SK-N-SH treated with all-trans-retinoic acid at 6 μM for 48 hours (cell line): ENCODE measurements at regions not wholly inside any gene's neighbourhood (a gene's known extent, or its start where the extent isn't known, plus 50 kb on each side); places are given as distances from the start of the nearest gene placed in this dataset.

Experiments used
- ATAC-seq: fragments of 200-7000 bp; cut with Tn5 transposase; 3 replicates; pipeline ENCODE4 v1.9.1; 2020; ENCODE audit warnings: mild to moderate bottlenecking, moderate library complexity
- ARNTL ChIP-seq: fragments of 450-650 bp; formaldehyde crosslinking; IDR thresholded peaks from 2 replicates; pipeline ENCODE4 v1.5.0; 2020; ENCODE audit warnings: low read depth, mild to moderate bottlenecking, moderate library complexity, borderline replicate concordance
- BACH2 ChIP-seq: fragments of 250-450 bp; sonication (Bioruptor Pico); IDR thresholded peaks from 2 replicates; pipeline ENCODE4 v1.9.0; 2021; ENCODE audit warnings: mild to moderate bottlenecking, borderline replicate concordance
- ESRRG ChIP-seq: fragments of 250-450 bp; sonication (Bioruptor Pico); IDR thresholded peaks from 2 replicates; pipeline ENCODE4 v1.6.1; 2021; ENCODE audit warnings: mild to moderate bottlenecking
- GLIS3 ChIP-seq: fragments of 250-450 bp; sonication (Bioruptor Pico); IDR thresholded peaks from 2 replicates; pipeline ENCODE4 v1.5.0; 2020; ENCODE audit warnings: mild to moderate bottlenecking, moderate library complexity
- ISL1 ChIP-seq: fragments of 250-450 bp; sonication (Bioruptor Pico); IDR thresholded peaks from 2 replicates; pipeline ENCODE4 v2.1.2; 2022; ENCODE audit warnings: mild to moderate bottlenecking, moderate library complexity
- OSR1 ChIP-seq: fragments of 250-450 bp; sonication (Bioruptor Pico); IDR thresholded peaks from 2 replicates; pipeline ENCODE4 v1.8.0; 2022; ENCODE audit warnings: moderate library complexity, mild to moderate bottlenecking, inconsistent platforms
- PPARA ChIP-seq: fragments of 250-450 bp; sonication (Bioruptor Pico); IDR thresholded peaks from 2 replicates; pipeline ENCODE4 v1.5.0; 2020; ENCODE audit warnings: mild to moderate bottlenecking, borderline replicate concordance
- RARB ChIP-seq: fragments of 250-450 bp; sonication (Bioruptor Pico); IDR thresholded peaks from 2 replicates; pipeline ENCODE4 v1.8.0; 2021; ENCODE audit warnings: mild to moderate bottlenecking, moderate library complexity
- SNAI2 ChIP-seq: fragments of 250-450 bp; sonication (Bioruptor Pico); IDR thresholded peaks from 2 replicates; pipeline ENCODE4 v1.5.0; 2020; ENCODE audit warnings: mild to moderate bottlenecking, moderate library complexity
- TCF4 ChIP-seq: fragments of 250-450 bp; sonication (Bioruptor Pico); IDR thresholded peaks from 2 replicates; pipeline ENCODE4 v1.8.0; 2021; ENCODE audit warnings: mild to moderate bottlenecking, moderate library complexity, borderline replicate concordance
- TOX ChIP-seq: fragments of 250-450 bp; sonication (Bioruptor Pico); IDR thresholded peaks from 2 replicates; pipeline ENCODE4 v1.8.0; 2021; ENCODE audit warnings: mild to moderate bottlenecking, moderate library complexity, borderline replicate concordance
- ZC3H10 ChIP-seq: fragments of 250-450 bp; sonication (Bioruptor Pico); IDR thresholded peaks from 2 replicates; pipeline ENCODE4 v1.5.1; 2021; ENCODE audit warnings: mild to moderate bottlenecking, moderate library complexity
- ZFP30 ChIP-seq: fragments of 450-650 bp; formaldehyde crosslinking; IDR thresholded peaks from 2 replicates; pipeline ENCODE4 v1.5.0; 2022; ENCODE audit warnings: mild to moderate bottlenecking, moderate library complexity
- ZNF565 ChIP-seq: fragments of 450-650 bp; formaldehyde crosslinking; conservative IDR thresholded peaks from 2 replicates; pipeline ENCODE4 v1.5.0; 2020; ENCODE audit warnings: low read depth, mild to moderate bottlenecking, moderate library complexity
- ZNF8 ChIP-seq: fragments of 450-650 bp; formaldehyde crosslinking; IDR thresholded peaks from 2 replicates; pipeline ENCODE4 v1.5.0; 2020; ENCODE audit warnings: mild to moderate bottlenecking, moderate library complexity
- TF ChIP-seq, protein P1 (sequence below): fragments of 250-450 bp; sonication (Bioruptor Pico); IDR thresholded peaks from 2 replicates; pipeline ENCODE4 v1.8.0; 2020; ENCODE audit warnings: mild to moderate bottlenecking, moderate library complexity, borderline replicate concordance
- TF ChIP-seq, protein P2 (sequence below): fragments of 250-450 bp; sonication (Bioruptor Pico); IDR thresholded peaks from 2 replicates; pipeline ENCODE4 v1.5.1; 2021; ENCODE audit warnings: mild to moderate bottlenecking, moderate library complexity
- TF ChIP-seq, protein P3 (sequence below): fragments of 250-450 bp; sonication (Bioruptor Pico); IDR thresholded peaks from 2 replicates; pipeline ENCODE4 v1.5.0; 2020; ENCODE audit warnings: mild to moderate bottlenecking, moderate library complexity
- TF ChIP-seq, protein P4 (sequence below): fragments of 250-450 bp; sonication (Bioruptor Pico); IDR thresholded peaks from 2 replicates; pipeline ENCODE4 v1.5.1; 2020; ENCODE audit warnings: low read depth, mild to moderate bottlenecking, moderate library complexity
- TF ChIP-seq, protein P5 (sequence below): fragments of 250-450 bp; sonication (Bioruptor Pico); IDR thresholded peaks from 2 replicates; pipeline ENCODE4 v1.8.0; 2021; ENCODE audit warnings: low read depth, mild to moderate bottlenecking, moderate library complexity, borderline replicate concordance

DNA sequence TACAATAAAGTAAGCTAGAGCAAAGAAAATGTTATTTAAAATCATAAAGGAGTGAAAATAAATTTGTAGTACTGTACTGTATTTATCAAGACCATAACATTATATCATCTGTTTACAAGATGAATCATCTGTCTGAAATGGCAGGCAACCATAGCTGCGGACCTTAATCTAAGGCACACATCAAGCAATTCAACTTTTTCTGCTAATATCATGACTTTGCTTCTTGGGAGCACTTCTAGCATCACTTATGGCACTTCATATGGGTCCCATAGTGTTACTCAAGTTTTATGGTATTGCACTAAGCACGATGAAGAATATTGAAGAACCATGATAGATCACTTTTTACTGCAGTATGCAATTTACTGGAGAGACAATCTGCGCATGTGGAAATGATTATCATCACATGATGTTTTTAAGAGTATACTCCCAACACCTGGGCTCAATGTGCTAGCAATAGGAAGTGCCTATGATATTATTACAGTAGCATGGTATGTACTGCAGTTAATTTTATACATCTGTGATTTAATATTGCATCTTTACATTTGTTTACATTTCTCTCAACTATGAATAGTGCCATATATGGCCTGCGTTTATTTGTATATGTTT is 137.7 kb upstream of the NECTIN3 start (continued):
- TF ChIP-seq, protein P1, sequence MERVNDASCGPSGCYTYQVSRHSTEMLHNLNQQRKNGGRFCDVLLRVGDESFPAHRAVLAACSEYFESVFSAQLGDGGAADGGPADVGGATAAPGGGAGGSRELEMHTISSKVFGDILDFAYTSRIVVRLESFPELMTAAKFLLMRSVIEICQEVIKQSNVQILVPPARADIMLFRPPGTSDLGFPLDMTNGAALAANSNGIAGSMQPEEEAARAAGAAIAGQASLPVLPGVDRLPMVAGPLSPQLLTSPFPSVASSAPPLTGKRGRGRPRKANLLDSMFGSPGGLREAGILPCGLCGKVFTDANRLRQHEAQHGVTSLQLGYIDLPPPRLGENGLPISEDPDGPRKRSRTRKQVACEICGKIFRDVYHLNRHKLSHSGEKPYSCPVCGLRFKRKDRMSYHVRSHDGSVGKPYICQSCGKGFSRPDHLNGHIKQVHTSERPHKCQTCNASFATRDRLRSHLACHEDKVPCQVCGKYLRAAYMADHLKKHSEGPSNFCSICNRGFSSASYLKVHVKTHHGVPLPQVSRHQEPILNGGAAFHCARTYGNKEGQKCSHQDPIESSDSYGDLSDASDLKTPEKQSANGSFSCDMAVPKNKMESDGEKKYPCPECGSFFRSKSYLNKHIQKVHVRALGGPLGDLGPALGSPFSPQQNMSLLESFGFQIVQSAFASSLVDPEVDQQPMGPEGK (CRISPR knock-in tag) = no peak
- TF ChIP-seq OSR1 (CRISPR knock-in tag) = no peak
- no peak for TF ChIP-seq ARNTL (CRISPR knock-in tag)
- no peak for TF ChIP-seq ZFP30 (CRISPR knock-in tag)
- no peak for TF ChIP-seq ZNF8 (CRISPR knock-in tag)

DNA sequence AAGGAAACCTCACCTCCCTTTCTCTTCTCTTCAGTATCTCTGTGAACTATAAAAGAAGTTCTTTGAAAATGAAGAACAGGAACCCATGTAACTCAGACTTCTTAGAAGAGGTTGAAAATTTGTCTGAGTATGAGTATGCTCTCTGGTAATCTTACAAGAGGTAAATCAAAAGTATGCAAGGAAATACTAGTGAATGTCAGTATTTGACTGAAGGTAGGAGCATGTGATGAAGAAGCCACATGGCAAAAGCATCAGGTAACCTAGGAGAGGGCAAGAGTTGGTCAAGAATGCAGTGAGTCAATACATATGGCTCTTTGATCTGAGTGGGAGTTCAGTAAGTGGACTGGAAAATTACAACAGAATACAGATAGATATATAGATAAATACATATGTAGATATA is 133.0 kb upstream of the NECTIN3 start:
- no peak for TF ChIP-seq ZNF8 (CRISPR knock-in tag)
- no peak for ATAC-seq

DNA sequence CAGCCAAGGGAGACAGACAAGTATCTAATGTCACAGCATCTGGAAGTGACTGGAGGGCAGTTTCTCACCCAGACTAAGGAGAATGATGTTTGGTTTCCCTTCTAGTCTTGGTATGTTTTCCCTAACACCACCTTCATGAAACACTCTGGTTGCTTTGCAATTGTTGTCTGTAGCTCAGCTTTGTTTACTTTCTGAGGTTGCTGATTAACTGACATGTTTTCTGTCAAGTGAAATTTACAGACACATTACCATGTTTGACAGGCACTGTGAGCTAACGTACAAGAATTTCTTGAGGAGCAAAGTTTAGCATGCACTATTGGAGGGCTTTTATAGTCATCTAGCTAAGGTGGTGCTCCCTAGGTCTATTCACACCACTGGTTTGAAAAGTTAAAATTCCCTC is 131.6 kb upstream of the NECTIN3 start:
- no peak for ATAC-seq
- TF ChIP-seq, protein P2, sequence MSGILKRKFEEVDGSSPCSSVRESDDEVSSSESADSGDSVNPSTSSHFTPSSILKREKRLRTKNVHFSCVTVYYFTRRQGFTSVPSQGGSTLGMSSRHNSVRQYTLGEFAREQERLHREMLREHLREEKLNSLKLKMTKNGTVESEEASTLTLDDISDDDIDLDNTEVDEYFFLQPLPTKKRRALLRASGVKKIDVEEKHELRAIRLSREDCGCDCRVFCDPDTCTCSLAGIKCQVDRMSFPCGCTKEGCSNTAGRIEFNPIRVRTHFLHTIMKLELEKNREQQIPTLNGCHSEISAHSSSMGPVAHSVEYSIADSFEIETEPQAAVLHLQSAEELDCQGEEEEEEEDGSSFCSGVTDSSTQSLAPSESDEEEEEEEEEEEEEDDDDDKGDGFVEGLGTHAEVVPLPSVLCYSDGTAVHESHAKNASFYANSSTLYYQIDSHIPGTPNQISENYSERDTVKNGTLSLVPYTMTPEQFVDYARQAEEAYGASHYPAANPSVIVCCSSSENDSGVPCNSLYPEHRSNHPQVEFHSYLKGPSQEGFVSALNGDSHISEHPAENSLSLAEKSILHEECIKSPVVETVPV (CRISPR knock-in tag) = no peak
- TF ChIP-seq ZNF565 (no peak), RARB (CRISPR knock-in tag) (no peak), ESRRG (CRISPR knock-in tag) (no peak), ZFP30 (CRISPR knock-in tag) (no peak), ISL1 (no peak)
- TF ChIP-seq, protein P3, sequence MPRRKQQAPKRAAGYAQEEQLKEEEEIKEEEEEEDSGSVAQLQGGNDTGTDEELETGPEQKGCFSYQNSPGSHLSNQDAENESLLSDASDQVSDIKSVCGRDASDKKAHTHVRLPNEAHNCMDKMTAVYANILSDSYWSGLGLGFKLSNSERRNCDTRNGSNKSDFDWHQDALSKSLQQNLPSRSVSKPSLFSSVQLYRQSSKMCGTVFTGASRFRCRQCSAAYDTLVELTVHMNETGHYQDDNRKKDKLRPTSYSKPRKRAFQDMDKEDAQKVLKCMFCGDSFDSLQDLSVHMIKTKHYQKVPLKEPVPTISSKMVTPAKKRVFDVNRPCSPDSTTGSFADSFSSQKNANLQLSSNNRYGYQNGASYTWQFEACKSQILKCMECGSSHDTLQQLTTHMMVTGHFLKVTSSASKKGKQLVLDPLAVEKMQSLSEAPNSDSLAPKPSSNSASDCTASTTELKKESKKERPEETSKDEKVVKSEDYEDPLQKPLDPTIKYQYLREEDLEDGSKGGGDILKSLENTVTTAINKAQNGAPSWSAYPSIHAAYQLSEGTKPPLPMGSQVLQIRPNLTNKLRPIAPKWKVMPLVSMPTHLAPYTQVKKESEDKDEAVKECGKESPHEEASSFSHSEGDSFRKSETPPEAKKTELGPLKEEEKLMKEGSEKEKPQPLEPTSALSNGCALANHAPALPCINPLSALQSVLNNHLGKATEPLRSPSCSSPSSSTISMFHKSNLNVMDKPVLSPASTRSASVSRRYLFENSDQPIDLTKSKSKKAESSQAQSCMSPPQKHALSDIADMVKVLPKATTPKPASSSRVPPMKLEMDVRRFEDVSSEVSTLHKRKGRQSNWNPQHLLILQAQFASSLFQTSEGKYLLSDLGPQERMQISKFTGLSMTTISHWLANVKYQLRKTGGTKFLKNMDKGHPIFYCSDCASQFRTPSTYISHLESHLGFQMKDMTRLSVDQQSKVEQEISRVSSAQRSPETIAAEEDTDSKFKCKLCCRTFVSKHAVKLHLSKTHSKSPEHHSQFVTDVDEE (CRISPR knock-in tag) = no peak
- TF ChIP-seq, protein P4, sequence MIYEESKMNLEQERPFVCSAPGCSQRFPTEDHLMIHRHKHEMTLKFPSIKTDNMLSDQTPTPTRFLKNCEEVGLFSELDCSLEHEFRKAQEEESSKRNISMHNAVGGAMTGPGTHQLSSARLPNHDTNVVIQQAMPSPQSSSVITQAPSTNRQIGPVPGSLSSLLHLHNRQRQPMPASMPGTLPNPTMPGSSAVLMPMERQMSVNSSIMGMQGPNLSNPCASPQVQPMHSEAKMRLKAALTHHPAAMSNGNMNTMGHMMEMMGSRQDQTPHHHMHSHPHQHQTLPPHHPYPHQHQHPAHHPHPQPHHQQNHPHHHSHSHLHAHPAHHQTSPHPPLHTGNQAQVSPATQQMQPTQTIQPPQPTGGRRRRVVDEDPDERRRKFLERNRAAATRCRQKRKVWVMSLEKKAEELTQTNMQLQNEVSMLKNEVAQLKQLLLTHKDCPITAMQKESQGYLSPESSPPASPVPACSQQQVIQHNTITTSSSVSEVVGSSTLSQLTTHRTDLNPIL (CRISPR knock-in tag) = no peak

DNA sequence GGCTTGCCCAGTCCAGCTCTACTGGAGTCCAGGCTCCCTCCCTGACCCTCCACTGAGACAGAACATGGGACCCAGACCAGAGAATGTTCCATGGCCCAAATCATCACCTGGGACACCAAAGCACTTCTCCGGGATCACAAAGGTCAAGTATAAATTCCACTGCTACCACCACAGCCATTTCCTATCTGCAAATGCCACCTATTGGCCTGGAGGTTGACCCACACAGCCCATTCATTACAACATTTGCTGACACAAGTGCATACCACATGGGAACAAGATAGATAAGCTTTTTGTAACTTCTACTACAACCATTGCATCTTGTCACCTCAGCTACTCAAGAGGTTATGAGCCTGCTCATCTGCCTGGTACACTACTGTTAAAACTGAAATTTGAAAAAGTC is 126.8 kb upstream of the NECTIN3 start:
- no peak for TF ChIP-seq TCF4 (CRISPR knock-in tag)
- no peak for TF ChIP-seq GLIS3 (CRISPR knock-in tag)
- TF ChIP-seq, protein P2 (CRISPR knock-in tag) = no peak
- no peak for TF ChIP-seq SNAI2 (CRISPR knock-in tag)
- TF ChIP-seq TOX (CRISPR knock-in tag) = no peak
- no peak for TF ChIP-seq ARNTL (CRISPR knock-in tag)
- TF ChIP-seq PPARA (CRISPR knock-in tag) = no peak
- TF ChIP-seq, protein P4 (CRISPR knock-in tag) = no peak
- no peak for TF ChIP-seq BACH2 (CRISPR knock-in tag)
- no peak for TF ChIP-seq RARB (CRISPR knock-in tag)
- TF ChIP-seq ZFP30 (CRISPR knock-in tag) = no peak
- TF ChIP-seq, protein P1 (CRISPR knock-in tag) = no peak
- no peak for TF ChIP-seq OSR1 (CRISPR knock-in tag)
- no peak for TF ChIP-seq ZC3H10 (CRISPR knock-in tag)
- TF ChIP-seq, protein P5, sequence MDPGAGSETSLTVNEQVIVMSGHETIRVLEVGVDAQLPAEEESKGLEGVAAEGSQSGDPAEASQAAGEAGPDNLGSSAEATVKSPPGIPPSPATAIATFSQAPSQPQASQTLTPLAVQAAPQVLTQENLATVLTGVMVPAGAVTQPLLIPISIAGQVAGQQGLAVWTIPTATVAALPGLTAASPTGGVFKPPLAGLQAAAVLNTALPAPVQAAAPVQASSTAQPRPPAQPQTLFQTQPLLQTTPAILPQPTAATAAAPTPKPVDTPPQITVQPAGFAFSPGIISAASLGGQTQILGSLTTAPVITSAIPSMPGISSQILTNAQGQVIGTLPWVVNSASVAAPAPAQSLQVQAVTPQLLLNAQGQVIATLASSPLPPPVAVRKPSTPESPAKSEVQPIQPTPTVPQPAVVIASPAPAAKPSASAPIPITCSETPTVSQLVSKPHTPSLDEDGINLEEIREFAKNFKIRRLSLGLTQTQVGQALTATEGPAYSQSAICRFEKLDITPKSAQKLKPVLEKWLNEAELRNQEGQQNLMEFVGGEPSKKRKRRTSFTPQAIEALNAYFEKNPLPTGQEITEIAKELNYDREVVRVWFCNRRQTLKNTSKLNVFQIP (CRISPR knock-in tag) = no peak
- no peak for TF ChIP-seq ESRRG (CRISPR knock-in tag)
- ATAC-seq = no peak
